GM23338 (cell line): ENCODE measurements at regions not wholly inside any gene's neighbourhood (a gene's known extent, or its start where the extent isn't known, plus 50 kb on each side); places are given as distances from the start of the nearest gene placed in this dataset.
A peak's percentile ranks its signal among the peaks of the same experiment; 100 is the strongest.

Experiments used
- CREB1 ChIP-seq: fragments of 250-450 bp; sonication (Bioruptor Pico); IDR thresholded peaks from 2 replicates; pipeline ENCODE4 v1.5.0; 2020; ENCODE audit warnings: low read depth, mild to moderate bottlenecking, moderate library complexity
- CTCF ChIP-seq, 2 experiments: fragments of 200-600 bp in 1 of 2; sonication (generic) in 1 of 2; conservative IDR thresholded peaks; 2 replicates each; pipeline versions ENCODE4 v1.5.1 to v1.6.1; 2016 to 2017; ENCODE audit warnings: antibody characterized with exemption in 2 of 2, low read depth in 2 of 2, mild to moderate bottlenecking in 2 of 2, moderate library complexity in 1 of 2
- EZH2 ChIP-seq: fragments of 200-600 bp; sonication (generic); IDR thresholded peaks from one replicate; pipeline ENCODE4 v1.8.0; 2017; ENCODE audit warnings: antibody characterized with exemption, mild to moderate bottlenecking, low read depth; ENCODE audit not compliant: unreplicated experiment
- EZH2phosphoT487 ChIP-seq: fragments of 200-600 bp; sonication (generic); IDR thresholded peaks from one replicate; pipeline ENCODE4 v1.8.1; 2018; ENCODE audit warnings: antibody characterized with exemption; ENCODE audit not compliant: unreplicated experiment
- JUNB ChIP-seq: IDR thresholded peaks from one replicate; pipeline ENCODE4 v1.6.1; 2016; ENCODE audit warnings: antibody characterized with exemption; ENCODE audit not compliant: unreplicated experiment
- NANOG ChIP-seq: IDR thresholded peaks from 2 replicates; pipeline ENCODE4 v1.6.1; 2016; ENCODE audit warnings: antibody characterized with exemption, borderline replicate concordance
- POLR2AphosphoS5 ChIP-seq: IDR thresholded peaks from 2 replicates; pipeline ENCODE4 v1.6.1; 2016; ENCODE audit warnings: antibody characterized with exemption, low read depth
- REST ChIP-seq: IDR thresholded peaks from one replicate; pipeline ENCODE4 v1.6.1; 2018; ENCODE audit warnings: antibody characterized with exemption; ENCODE audit not compliant: unreplicated experiment
- STAT1 ChIP-seq: IDR thresholded peaks from one replicate; pipeline ENCODE4 v1.6.1; 2016; ENCODE audit warnings: antibody characterized with exemption; ENCODE audit not compliant: unreplicated experiment
- ZNF331 ChIP-seq: fragments of 250-450 bp; sonication (Bioruptor Pico); IDR thresholded peaks from 2 replicates; pipeline ENCODE4 v1.5.0; 2020; ENCODE audit warnings: low read depth, mild to moderate bottlenecking, moderate library complexity

GRCh38 chr9:93814077-93814956, 140.8 kb downstream of the BARX1 start:
- TF ChIP-seq ZNF331 (CRISPR knock-in tag) = no peak
- TF ChIP-seq EZH2 = no peak
- TF ChIP-seq CREB1 (CRISPR knock-in tag) = no peak
- TF ChIP-seq CTCF (conservative IDR thresholded peaks at IDR 0.05; ENCODE audit: low read depth in 2 of 2) = peak; percentile 32 to 53
- no peak for TF ChIP-seq REST
- TF ChIP-seq POLR2AphosphoS5 = no peak
- no peak for TF ChIP-seq NANOG
- no peak for TF ChIP-seq JUNB
- TF ChIP-seq STAT1 = no peak
- TF ChIP-seq EZH2phosphoT487 = no peak
